ENCODE measurements at regions not wholly inside any gene's neighbourhood (a gene's known extent, or its start where the extent isn't known, plus 50 kb on each side); places are given as distances from the start of the nearest gene placed in this dataset.

GRCh38 chr1:61605607-61606321, 119.2 kb downstream of the TM2D1 start:
- H3K9ac ChIP-seq (ENCODE audit: low read length): peak overlapping the region; percentile 17

GRCh38 chr1:61604684-61605083, 120.3 kb downstream of the TM2D1 start:
- Mint-ChIP-seq H3K4me1 (ENCODE audit: low read depth, unreplicated experiment) (peaks cover 19% of the 10 kb centered on the region), H3K36me3 (ENCODE audit: low read depth, unreplicated experiment) (no peaks in the 10 kb centered on the region), H3K27ac (ENCODE audit: unreplicated experiment) (peak overlapping the region; percentile 5), H3K4me3 (ENCODE audit: unreplicated experiment) (no peak overlapping the region), H3K9me3 (ENCODE audit: unreplicated experiment) (no peaks in the 10 kb centered on the region), H3K27me3 (ENCODE audit: low read depth, unreplicated experiment) (no peaks in the 10 kb centered on the region)
- FAIRE-seq (peak; percentile 29), DNase-seq (ENCODE audit: low read depth) (no peak)
- no peak overlapping the region for H3K4me3 ChIP-seq (ENCODE audit: insufficient read depth, low read depth, low read length)
- H3K27ac ChIP-seq (ENCODE audit: low read depth, low read length): no peak overlapping the region
- no peaks in the 10 kb centered on the region for H3K79me2 ChIP-seq (ENCODE audit: insufficient read depth, low read length)
- H3K9me3 ChIP-seq (ENCODE audit: insufficient read depth, low read depth, low read length): no peaks in the 10 kb centered on the region
- H4K20me1 ChIP-seq (ENCODE audit: insufficient read depth, low read length): no peaks in the 10 kb centered on the region
- peaks cover 8% of the 10 kb centered on the region for H3K4me1 ChIP-seq (ENCODE audit: insufficient read depth, low read length)
- no peak overlapping the region for H2AFZ ChIP-seq (ENCODE audit: low read depth, low read length)
- H3K9ac ChIP-seq (ENCODE audit: low read length): no peak overlapping the region
- no peak overlapping the region for H3K4me2 ChIP-seq (ENCODE audit: low read length)
- no peaks in the 10 kb centered on the region for H3K36me3 ChIP-seq (ENCODE audit: insufficient read depth, low read length)
- H3K27me3 ChIP-seq (ENCODE audit: insufficient read depth, low read length): no peaks in the 10 kb centered on the region
- TF ChIP-seq EZH2 (IDR thresholded peaks at IDR 0.05; ENCODE audit: insufficient read depth, low read length) (no peak), CTCF (IDR thresholded peaks at IDR 0.05; ENCODE audit: insufficient read depth, low read depth, low read length) (no peak)

More at GRCh38 chr1:61605607-61606321, 119.2 kb downstream of the TM2D1 start:
- Histone ChIP-seq H3K4me1 (ENCODE audit: insufficient read depth, low read length) (peaks cover 8% of the 10 kb centered on the region), H3K27me3 (ENCODE audit: insufficient read depth, low read length) (no peaks in the 10 kb centered on the region), H3K9me3 (ENCODE audit: insufficient read depth, low read depth, low read length) (no peaks in the 10 kb centered on the region), H3K79me2 (ENCODE audit: insufficient read depth, low read length) (no peaks in the 10 kb centered on the region), H3K4me3 (ENCODE audit: insufficient read depth, low read depth, low read length) (no peak overlapping the region), H2AFZ (ENCODE audit: low read depth, low read length) (no peak overlapping the region), H3K4me2 (ENCODE audit: low read length) (peak overlapping the region; percentile 32), H3K36me3 (ENCODE audit: insufficient read depth, low read length) (no peaks in the 10 kb centered on the region), H3K27ac (ENCODE audit: low read depth, low read length) (peak overlapping the region; percentile 60), H4K20me1 (ENCODE audit: insufficient read depth, low read length) (no peaks in the 10 kb centered on the region)
- no peaks in the 10 kb centered on the region for H3K9me3 Mint-ChIP-seq (ENCODE audit: unreplicated experiment)
- peaks cover 1% of the 10 kb centered on the region for H3K27me3 Mint-ChIP-seq (ENCODE audit: low read depth, unreplicated experiment)
- TF ChIP-seq CTCF (IDR thresholded peaks at IDR 0.05; ENCODE audit: insufficient read depth, low read depth, low read length) (no peak), EZH2 (IDR thresholded peaks at IDR 0.05; ENCODE audit: insufficient read depth, low read length) (no peak)
- peaks cover 19% of the 10 kb centered on the region for H3K4me1 Mint-ChIP-seq (ENCODE audit: low read depth, unreplicated experiment)
- no peak for FAIRE-seq
- peak; percentile 23 for DNase-seq (ENCODE audit: low read depth)
- H3K36me3 Mint-ChIP-seq (ENCODE audit: low read depth, unreplicated experiment): no peaks in the 10 kb centered on the region
- no peak overlapping the region for H3K4me3 Mint-ChIP-seq (ENCODE audit: unreplicated experiment)
- H3K27ac Mint-ChIP-seq (ENCODE audit: unreplicated experiment): peak overlapping the region; percentile 14

DNA sequence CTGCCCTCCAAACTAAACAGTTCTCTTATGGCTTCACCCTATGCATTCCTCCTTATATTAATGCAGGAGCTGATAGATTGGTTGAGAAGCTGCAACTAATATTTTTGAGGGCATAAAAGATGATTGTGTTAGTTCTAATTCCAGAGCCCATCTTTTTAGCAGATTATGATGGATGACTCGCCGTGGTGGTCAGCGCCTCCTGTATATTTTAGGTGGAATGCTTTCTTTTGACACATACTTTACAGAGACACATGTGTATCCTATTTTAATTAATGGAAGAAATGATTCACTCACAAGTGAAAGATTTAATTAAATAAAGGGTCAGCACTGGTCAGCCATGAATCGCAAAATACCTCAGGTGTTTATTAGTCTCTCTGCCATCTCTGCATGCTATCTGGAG, 120.7 kb downstream of the TM2D1 start:
- Histone ChIP-seq H3K36me3 (ENCODE audit: insufficient read depth, low read length) (no peaks in the 10 kb centered on the region), H3K9me3 (ENCODE audit: insufficient read depth, low read depth, low read length) (no peaks in the 10 kb centered on the region), H3K79me2 (ENCODE audit: insufficient read depth, low read length) (no peaks in the 10 kb centered on the region), H2AFZ (ENCODE audit: low read depth, low read length) (no peak overlapping the region), H3K4me2 (ENCODE audit: low read length) (no peak overlapping the region), H3K4me1 (ENCODE audit: insufficient read depth, low read length) (peaks cover 8% of the 10 kb centered on the region), H3K27ac (ENCODE audit: low read depth, low read length) (no peak overlapping the region), H3K27me3 (ENCODE audit: insufficient read depth, low read length) (no peaks in the 10 kb centered on the region), H4K20me1 (ENCODE audit: insufficient read depth, low read length) (no peaks in the 10 kb centered on the region), H3K4me3 (ENCODE audit: insufficient read depth, low read depth, low read length) (no peak overlapping the region), H3K9ac (ENCODE audit: low read length) (no peak overlapping the region)
- no peak for FAIRE-seq
- DNase-seq (ENCODE audit: low read depth): no peak
- no peak for TF ChIP-seq CTCF (IDR thresholded peaks at IDR 0.05; ENCODE audit: insufficient read depth, low read depth, low read length)
- TF ChIP-seq EZH2 (IDR thresholded peaks at IDR 0.05; ENCODE audit: insufficient read depth, low read length): no peak
- Mint-ChIP-seq H3K27ac (ENCODE audit: unreplicated experiment) (no peak overlapping the region), H3K36me3 (ENCODE audit: low read depth, unreplicated experiment) (no peaks in the 10 kb centered on the region), H3K4me3 (ENCODE audit: unreplicated experiment) (no peak overlapping the region), H3K27me3 (ENCODE audit: low read depth, unreplicated experiment) (no peaks in the 10 kb centered on the region), H3K9me3 (ENCODE audit: unreplicated experiment) (no peaks in the 10 kb centered on the region), H3K4me1 (ENCODE audit: low read depth, unreplicated experiment) (peaks cover 19% of the 10 kb centered on the region)
